Upper lobe of left lung (tissue), 4 donors: ENCODE measurements at regions not wholly inside any gene's neighbourhood (a gene's known extent, or its start where the extent isn't known, plus 50 kb on each side); places are given as distances from the start of the nearest gene placed in this dataset.
A peak's percentile ranks its signal among the peaks of the same experiment; 100 is the strongest.

Source experiments
- POLR2AphosphoS5 ChIP-seq, 2 donors: sonication (generic); formaldehyde crosslinking; IDR thresholded peaks; one replicate each; pipeline ENCODE4 v1.5.1; 2017; ENCODE audit warnings: antibody characterized with exemption in 2 of 2
- TF ChIP-seq, protein P1 (sequence below), 6 experiments: fragments of 450-650 bp in 4 of 6; fragments of 200-600 bp in 2 of 6; sonication (generic) in 2 of 6; IDR thresholded peaks; one replicate each; pipeline ENCODE4 v1.5.1; 2016 to 2019; ENCODE audit warnings: antibody characterized with exemption in 6 of 6

DNA sequence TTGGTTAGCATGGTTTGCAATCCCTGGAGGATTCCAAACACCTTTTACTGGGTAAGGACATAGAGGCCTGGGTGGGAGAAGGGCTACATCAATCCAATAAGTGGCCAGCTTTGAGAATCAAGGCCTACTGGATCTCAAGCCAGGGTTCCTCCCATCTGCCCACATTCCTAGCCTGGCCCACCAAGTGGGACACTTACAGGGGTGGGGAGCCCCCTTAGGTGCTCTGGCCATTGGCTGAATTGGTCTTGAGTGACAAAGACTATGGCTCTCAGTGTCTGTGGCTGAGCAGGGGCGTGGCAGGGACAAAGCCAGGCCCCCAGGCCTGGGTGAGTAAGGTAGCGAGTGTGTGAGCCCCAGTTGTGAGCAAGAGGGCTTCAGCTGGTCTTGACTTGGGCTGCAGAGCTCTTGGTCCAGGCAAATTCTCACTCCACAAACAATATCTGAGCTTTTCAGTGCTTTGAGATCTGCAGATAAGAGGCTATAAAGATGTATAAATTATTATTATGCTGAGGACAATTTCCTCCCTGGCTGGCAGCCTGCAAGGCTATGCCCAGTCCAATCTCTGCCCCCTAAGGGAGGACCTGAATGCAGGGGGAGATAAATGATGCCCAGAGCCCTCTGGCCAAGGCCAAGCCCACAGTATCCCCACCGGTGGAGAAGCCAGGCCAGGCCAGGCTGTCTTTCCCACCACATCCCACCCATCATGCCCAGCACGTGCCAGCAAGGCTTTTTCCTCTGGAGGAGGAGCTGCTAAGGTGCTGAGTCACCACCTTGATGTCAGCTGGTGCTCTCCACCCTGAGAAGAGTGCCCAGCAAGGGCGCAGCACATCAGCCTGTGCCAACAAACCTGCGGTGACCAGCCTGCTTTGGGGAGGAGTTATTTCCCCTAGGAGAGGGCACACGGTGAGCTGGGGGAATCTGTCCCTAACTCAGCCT lies 80.7 kb upstream of the DUSP5 start:
- peak in 1 of 2 donors; percentile 30 for TF ChIP-seq POLR2AphosphoS5 (IDR thresholded peaks at IDR 0.05)
- TF ChIP-seq, protein P1, sequence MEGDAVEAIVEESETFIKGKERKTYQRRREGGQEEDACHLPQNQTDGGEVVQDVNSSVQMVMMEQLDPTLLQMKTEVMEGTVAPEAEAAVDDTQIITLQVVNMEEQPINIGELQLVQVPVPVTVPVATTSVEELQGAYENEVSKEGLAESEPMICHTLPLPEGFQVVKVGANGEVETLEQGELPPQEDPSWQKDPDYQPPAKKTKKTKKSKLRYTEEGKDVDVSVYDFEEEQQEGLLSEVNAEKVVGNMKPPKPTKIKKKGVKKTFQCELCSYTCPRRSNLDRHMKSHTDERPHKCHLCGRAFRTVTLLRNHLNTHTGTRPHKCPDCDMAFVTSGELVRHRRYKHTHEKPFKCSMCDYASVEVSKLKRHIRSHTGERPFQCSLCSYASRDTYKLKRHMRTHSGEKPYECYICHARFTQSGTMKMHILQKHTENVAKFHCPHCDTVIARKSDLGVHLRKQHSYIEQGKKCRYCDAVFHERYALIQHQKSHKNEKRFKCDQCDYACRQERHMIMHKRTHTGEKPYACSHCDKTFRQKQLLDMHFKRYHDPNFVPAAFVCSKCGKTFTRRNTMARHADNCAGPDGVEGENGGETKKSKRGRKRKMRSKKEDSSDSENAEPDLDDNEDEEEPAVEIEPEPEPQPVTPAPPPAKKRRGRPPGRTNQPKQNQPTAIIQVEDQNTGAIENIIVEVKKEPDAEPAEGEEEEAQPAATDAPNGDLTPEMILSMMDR (IDR thresholded peaks at IDR 0.05): no peak
